Gastroesophageal sphincter (tissue), 3 donors: ENCODE measurements at regions not wholly inside any gene's neighbourhood (a gene's known extent, or its start where the extent isn't known, plus 50 kb on each side); places are given as distances from the start of the nearest gene placed in this dataset.

Source experiments
- EP300 ChIP-seq: sonication (generic); formaldehyde crosslinking; IDR thresholded peaks from one replicate; pipeline ENCODE4 v1.6.1; 2017; ENCODE audit warnings: antibody characterized with exemption, mild to moderate bottlenecking
- POLR2A ChIP-seq, 2 donors: fragments of 450-650 bp; IDR thresholded peaks; one replicate each; pipeline ENCODE4 v1.6.1; 2017; ENCODE audit warnings: antibody characterized with exemption in 2 of 2, mild to moderate bottlenecking in 2 of 2, moderate library complexity in 1 of 2
- TF ChIP-seq, protein P1 (sequence below), 4 experiments: fragments of 200-600 bp in 2 of 4; fragments of 450-650 bp in 2 of 4; sonication (generic) in 1 of 4; IDR thresholded peaks; one replicate each; pipeline ENCODE4 v1.5.1; 2017 to 2019; ENCODE audit warnings: antibody characterized with exemption in 4 of 4, mild to moderate bottlenecking in 2 of 4, moderate library complexity in 2 of 4

DNA sequence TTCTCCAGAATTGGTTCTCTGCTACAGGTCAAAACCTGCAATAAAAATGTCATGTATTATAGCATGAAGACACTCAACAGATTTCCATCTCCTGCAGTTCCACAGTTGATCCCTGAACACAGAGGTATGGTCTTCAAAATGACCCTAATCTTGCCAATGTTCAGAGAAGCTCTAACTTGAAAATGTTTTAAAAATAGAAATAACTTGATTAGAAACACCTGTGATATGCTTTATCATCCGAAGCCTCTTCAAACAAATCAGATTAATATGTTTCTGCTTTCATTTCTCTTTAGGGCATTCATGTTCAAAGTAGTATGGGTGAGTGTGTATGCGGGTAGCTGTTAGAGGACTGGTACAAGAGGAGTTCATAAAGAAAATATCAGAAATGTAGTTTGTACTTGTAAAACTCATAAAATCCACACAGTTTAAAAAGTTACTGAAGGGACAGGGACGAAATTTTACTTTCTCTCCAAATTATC, 60.4 kb downstream of the KCNRG start:
- TF ChIP-seq, protein P1, sequence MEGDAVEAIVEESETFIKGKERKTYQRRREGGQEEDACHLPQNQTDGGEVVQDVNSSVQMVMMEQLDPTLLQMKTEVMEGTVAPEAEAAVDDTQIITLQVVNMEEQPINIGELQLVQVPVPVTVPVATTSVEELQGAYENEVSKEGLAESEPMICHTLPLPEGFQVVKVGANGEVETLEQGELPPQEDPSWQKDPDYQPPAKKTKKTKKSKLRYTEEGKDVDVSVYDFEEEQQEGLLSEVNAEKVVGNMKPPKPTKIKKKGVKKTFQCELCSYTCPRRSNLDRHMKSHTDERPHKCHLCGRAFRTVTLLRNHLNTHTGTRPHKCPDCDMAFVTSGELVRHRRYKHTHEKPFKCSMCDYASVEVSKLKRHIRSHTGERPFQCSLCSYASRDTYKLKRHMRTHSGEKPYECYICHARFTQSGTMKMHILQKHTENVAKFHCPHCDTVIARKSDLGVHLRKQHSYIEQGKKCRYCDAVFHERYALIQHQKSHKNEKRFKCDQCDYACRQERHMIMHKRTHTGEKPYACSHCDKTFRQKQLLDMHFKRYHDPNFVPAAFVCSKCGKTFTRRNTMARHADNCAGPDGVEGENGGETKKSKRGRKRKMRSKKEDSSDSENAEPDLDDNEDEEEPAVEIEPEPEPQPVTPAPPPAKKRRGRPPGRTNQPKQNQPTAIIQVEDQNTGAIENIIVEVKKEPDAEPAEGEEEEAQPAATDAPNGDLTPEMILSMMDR (IDR thresholded peaks at IDR 0.05), result no peak
- TF ChIP-seq EP300 (no peak), POLR2A (IDR thresholded peaks at IDR 0.05) (no peak)
